SKM-1 treated with dmso at 0.1 percent for 144 hours (cell line): ENCODE measurements at regions not wholly inside any gene's neighbourhood (a gene's known extent, or its start where the extent isn't known, plus 50 kb on each side); places are given as distances from the start of the nearest gene placed in this dataset.

Experiments
- DNase-seq: peaks from one replicate; lab custom pipeline; 2025; ENCODE audit not compliant: unreplicated experiment; lab: John Stamatoyannopoulos, UW

DNA sequence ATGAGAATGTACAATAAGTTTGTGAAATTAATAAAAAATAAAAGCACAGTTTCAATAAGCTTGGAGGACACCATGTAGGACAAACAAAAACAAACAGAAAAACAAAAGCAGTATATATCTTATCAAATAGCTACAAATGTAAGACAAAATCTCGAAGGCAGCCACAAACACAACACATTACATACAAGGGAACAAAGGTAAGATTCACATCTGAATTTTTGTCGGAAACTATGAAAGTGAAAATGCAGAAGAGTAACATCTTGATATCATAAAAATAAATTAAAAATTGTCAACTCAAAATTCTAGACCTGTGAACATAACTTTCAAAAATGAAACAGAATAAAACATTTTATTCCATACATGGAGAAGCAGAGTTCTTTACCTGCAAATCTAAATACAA lies 1049.5 kb upstream of the ADGRL2 start:
- DNase-seq = no peak

DNA sequence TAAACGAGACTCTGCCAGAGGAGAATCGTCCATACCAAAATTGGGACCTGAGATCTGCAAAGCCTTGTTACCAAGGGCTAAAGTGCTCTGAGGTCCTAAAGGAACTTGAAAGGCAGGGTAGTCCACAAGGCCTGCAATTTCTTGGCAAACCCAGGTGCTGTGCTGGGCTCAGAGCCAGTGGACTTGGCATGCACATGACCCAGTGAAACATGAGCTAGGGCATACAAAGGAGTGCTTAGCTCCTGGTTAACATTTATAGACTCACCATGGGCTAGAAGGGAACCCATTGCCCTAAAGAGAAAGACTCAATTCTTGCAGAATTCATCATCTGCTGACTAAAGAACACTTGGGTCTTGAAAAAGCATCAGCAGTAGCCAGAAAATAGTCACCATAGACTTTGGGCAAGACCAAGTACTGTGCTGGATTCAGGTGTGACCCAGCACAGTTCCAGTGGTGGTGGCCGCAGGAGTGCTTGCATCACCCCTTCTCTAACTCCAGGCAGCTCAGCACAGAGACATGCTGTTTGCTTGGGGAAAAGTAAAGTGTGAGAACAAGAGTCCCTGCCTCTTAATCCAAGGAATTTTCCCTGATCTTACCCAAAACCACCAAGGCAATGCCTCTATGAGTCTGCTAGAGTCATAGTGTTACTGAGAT lies 1069.4 kb upstream of the ADGRL2 start:
- DNase-seq = no peak

DNA sequence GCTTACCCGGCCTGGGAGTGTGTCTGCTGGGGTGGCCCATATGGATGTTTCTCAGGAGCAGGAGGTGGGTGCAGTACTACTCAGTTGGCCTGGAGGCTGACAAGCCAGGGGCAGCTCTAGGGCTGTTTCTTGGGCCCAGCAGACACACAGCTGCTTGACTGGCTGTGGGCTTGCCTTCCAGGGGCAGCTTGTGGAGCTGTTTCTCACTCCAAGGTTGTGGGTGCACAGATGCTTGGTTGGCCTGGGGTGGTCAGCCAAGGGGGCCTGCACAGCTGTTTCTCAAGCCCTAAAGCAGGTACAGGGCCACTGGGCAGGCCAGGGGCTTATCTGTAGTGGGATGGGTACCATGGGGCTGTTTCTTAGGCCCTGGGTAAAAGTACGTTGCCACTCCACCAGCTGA lies 1078.1 kb upstream of the ADGRL2 start:
- DNase-seq = no peak

DNA sequence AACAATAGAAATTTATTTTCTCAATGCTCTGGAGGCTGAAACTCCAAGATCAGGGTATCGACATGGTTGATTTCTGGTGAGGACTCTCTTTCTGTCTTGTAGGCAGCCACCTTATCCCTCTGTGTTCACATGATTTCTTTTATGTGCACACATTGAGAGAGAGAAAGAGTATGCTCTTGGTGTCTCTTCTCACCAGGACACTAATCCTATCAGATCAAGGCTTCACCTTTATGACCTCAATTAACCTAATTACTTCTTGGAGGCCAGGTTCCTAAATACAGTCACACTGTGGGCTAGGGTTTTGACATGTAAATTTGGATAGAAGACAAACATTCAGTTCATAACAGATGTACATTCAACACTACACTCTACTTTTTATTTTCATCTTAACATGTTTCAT lies 1094.2 kb upstream of the ADGRL2 start:
- DNase-seq = no peak

DNA sequence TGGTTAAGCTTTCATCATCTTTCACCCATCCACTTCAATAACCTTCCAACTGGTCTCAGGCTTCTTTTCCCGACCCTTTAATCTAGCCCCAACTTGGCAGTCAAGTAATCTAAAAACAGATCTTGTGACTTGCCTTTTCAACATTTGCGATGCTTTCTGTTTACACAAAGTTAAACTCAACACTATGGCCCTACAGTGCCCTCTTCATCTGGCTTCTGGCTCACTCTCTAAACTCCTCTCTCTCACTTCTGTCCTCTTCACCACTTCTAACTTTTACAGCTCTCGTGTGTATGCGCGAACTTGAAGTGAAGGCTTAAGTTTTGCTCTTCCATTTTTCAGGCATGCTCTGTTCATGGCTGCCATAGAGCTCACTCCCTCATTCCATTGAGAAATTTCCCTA lies 1122.3 kb upstream of the ADGRL2 start:
- DNase-seq = no peak

DNA sequence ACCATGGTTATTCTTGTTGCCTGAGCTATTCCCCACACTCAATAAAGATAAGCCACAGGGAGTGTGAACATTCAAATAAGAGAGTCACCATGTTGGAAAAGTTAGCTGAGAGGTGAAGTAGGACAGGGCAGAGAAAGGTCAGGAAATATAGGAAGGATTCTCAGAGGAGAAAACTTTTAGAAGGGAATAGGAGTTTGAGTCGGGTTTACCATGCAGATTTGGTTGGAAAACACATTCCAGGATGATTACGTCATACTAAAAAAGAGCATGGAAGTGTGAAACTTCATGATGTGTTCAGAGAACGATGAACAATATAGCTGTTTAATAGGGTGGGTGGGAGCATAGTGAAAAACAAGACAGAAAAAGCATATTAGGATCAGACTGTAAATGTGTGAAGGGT lies 1125.3 kb upstream of the ADGRL2 start:
- DNase-seq = no peak

DNA sequence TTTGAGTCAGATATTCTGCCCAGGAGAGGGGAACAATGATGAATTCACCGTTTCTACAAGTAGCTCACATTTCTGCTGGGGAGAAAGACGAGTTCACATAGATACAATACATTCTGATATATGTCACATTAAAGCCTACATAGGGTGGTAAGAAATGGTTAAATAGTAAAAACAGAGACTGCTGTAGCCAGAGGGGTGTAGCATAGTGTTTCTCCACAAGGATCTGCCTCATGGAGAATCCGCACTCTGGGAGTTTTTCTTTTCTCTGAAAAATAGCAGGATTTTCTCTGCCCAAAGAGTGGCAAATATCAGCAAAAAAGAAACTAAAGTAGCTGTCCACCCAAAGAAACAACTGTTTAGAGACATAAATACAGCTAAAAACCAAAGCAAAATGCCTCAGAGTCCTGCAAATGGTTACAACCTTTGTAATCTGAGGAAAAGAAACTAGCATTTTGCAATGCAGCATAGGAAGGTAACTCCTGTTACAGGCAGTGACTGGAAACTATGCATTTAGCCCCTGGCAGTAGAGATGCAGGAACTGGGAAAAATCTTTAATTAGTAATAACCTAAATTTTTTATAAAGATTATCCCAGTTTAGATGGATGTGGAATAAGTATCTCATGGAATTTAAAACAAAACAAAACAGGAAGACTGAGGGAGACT lies 1126.7 kb upstream of the ADGRL2 start:
- DNase-seq = no peak

DNA sequence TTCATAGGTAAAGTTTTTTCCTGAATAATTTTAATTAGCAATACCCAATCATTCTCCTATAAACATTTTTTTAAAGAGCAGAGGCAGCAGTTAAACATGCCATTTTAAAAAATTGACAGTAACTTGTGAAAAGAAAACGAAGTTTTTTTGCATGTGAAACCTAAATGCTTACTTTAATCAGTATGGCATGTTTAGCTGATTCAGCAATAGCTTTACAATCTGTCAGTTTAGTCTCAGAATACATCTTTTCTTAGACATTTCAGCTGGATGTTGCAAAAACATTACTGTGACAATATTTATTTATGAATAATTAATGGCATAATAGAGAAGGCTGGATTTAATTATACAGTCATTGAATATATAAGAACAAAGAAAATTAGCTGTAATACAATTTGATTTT lies 1132.4 kb upstream of the ADGRL2 start:
- no peak for DNase-seq

DNA sequence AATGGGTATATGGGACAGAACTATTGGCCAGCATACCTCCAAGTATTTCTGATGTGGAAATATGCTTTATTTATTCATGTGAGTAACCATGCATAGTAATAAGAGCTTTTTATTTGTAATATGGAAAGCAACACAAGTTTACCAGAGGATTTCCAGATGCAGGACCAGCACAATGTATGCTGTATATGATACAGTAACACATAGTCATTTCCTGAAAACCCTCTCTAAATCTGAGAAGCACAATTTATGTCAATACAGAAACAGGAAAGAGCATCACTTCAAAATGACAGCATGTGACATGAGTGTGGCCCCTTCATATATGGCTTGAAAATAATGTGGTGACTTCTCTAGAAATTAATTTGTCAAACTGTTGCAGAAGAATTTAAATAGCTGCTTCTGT lies 1134.7 kb upstream of the ADGRL2 start:
- no peak for DNase-seq

DNA sequence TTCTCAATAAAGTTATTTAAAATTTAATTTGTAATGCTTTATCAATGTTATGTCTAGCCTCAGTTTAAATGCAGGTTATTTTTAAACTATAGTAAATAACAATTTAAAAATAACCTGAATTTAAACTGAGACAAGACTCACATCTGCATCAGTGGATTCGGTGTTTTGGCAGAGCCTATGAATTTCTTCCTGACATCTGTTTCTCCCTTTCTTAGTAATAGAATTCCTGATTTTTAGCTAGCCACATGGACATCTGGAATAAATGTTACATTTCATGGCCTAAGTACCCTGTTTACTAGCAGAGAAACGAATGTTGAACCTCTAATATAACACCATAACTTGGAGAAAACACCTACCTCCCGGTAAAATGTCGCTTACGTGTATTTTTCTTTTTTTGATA lies 1141.6 kb upstream of the ADGRL2 start:
- no peak for DNase-seq

DNA sequence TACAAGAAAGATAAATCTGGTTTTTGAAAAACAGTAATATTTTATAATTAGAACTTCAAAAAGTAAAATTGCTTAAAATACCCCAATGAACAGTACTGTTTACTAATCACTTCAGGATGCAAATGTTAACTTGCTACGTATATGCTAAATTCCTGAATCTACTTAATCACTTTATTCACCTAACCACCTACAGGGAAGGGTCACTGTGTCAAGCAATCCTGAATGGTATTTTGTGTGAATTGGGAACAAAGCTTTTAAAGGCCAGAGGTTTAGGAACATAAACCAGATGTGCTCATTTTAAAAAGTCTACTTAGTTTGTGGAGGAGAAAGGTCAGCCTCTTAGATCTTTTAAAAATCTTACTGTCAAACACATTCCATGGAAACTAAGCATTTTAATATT lies 1143.0 kb upstream of the ADGRL2 start:
- no peak for DNase-seq

DNA sequence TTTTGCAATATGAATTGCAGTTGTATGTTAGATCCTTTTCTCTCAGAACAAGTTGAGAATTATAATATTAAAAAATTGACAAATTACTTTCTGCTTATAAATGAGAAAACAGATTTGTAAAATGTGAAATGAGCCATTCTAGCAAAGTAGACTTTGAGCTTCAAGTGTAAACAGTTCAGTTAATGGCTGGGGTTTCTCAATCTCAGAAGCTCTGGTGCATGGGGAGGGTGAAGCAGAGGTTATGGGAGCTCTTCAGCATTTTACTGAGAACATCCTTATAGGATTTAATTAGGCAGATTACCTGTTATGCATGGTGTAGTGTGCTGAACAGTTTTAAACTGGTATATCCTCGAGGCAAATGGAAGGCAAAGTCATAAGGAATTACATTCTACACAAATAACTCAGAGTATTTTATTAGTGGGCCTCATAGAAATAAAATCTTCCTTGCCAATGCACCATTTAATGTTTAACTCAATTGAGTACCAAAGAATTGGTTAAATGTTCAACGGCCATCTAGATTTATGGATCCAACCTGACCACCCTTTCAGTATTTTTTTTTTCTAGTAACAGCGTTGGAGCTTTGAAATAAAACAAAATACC lies 1143.6 kb upstream of the ADGRL2 start:
- DNase-seq = no peak

DNA sequence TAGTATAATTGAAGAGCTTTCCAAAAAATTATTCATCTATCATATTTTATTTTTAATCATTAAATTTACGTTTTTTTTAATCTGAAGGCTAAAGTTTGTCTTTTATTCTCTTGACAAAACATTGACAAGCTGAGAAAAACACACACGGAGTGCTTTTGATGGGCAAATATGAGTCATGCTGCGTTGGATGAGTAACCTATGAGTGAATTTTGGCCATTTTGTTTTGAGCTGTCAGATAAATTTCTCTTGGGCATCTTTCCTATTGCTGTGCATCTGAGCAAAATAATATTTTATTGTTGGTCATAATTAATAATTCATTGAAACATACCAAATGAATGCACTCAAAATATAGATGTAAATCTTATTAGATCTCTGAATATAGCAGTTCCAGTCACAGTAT lies 1144.1 kb upstream of the ADGRL2 start:
- DNase-seq = no peak

DNA sequence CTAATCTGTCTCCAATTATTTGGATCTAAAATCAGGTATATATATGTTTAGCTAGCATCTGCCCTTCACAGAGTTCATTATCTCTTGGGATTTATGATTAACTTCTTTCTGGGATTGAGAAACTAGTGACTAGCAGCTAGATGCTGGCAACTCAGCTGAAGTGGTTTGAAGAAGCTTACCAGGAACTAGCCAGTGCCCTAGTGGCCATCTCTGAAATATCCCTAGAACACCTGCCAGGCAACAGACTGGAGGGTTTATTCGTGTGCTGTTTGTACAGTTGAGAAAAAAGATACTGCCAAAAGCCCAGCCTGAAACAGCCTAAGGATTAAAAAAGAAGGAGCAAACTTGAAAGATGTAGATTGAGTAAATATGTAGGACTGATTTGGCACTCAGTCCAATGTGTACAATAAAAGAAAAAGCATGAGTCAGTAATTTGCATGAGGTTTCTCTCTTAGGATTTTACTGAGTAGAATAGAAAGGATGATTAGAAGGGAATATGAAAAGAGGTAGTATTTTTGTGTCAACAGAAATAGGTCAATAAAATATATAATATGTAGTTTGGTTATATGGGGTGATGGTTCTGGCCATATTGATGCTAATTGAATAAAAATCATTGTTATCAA lies 1144.6 kb upstream of the ADGRL2 start:
- no peak for DNase-seq

DNA sequence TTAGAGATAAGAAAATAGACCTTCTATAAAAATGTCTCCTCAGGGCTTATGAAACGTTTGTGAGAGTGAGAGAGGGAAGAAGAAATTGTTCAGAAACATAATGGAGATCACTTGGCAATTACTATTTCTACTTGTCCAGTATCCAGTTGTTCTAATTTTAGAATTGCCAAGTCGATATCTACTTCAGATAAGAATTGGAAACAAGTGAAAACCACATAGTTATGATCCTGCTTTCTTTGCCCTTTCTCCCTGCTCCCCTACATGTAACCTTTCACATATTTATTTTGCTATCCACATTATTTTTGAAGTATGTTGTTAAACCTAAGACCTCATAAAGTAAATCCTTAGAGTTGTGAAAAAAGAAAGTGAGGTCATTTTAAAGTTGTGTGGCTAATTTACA lies 1154.7 kb upstream of the ADGRL2 start:
- no peak for DNase-seq

DNA sequence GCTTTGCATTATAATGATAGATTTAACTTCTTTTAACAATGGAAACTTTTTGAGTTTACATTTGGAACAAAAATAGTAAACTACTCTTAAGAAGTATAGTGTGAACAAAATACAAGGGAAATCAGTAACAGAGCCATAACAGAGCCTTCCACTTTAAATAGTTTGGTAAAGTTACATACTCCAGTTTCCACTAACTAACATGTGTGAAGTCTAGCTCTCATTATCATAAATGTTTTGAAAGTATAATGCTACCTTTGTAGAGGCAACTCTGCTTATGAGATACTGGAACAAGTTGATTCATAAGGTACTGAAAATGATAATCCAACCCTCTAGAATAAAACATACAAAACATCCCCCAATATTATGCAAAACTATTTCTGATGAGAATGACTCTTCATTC lies 1155.1 kb upstream of the ADGRL2 start:
- DNase-seq = no peak

DNA sequence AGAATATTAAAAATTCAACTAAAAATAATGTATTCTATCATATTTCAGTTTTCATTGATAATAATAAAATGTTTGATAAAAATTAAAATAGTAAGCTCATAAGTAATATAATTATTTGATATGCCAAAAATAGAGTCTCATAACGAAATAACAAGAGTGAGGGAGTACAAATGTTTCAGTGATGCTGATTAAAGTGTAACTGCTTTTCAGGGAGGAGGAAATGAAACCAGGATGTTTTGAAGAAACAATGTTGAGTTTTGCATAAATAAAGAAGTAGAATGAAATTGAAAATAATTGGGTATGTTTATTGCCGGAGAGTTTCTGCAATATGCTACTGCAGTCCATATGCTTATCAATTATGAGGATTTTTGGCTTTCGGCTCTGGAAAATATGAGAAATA lies 1159.8 kb upstream of the ADGRL2 start:
- no peak for DNase-seq

DNA sequence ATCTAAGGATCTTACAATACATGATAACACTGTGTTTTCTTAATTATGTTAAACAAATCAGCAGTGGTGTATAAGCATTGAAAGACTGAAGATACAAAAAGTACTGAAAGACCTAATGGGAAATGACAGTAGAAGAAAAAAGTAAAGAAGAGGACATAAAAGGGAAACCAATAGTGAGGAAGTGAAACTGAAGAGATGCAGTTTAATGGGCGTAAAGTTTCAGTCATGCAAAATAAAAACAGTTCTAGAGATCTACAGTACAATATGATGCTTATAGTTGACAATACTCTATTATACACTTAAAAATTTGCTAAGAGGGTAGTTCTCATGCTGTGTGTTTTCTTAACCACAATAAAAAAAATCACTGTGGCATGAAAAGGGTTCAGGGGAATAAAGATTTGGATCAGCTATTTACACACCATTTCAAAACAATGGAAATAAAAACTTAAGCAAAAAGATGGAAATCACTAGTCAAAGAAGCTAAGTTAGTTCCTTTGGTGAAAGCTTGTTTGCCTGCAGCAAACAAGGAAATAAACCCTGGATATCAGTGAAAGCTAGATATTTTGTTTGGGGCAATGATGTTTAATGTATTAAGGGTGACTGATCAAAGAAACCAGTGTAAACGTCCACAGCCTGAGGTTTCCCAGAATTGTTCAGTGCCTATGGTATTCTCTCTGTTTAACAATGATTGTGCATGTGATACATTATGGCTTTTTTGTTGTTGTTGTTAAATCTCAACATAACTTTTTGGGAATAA lies 1160.8 kb upstream of the ADGRL2 start:
- no peak for DNase-seq

DNA sequence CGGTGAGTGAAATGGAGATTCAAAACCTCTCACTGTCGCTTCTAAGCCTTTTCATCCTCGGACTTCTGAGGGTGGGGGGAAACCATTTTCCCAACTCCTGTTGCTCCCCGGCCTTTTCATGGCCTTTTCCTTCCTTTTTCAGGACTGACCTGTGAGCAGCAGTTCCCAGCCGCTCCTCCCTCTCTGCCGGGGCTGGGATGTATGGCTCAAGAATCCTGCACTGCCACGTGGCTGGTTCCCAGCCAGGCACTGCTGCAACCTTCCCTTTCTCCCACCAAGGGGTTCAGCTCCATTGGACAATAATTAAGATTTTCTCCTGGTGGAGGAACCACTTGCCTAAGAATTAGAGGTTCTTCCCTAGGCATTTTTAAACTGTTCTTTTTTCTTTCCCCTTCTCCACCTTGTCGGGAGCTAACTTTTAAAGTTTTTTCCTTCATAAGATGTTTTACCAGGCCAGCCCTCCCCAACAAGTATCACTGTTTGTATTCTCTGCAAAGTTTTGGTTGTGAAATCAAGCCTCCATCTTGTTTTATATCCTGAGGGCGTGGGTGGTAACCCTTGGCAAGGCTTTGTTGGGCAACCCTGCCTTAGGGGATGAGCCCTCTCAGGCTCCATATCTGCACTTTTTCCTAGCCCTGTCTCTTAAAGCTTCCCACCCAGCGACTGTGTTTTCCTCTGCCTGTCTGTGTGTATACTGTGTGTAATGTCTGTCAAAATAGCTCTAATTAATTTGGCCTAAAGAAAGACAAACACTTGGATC lies 1166.6 kb upstream of the ADGRL2 start:
- DNase-seq = no peak

DNA sequence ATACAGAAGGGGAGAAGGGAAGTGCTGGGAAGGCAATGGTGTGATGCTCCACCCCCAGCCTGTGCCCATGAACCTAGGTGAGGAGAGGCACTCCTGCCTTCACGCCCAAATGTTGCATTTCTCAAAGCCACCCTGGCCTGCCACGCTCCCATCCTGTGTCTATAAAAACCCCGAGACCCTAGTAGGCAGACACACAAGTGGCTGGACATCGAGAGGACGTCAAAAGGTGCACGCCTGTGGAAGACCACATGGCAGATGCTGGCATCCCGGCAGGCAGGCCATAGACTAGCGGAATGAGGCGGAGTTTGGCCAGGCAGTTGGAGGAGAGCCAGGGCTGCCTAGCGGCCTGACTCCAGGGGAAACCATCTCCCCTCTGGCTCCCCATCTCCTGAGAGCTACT lies 1168.5 kb upstream of the ADGRL2 start:
- DNase-seq = no peak

DNA sequence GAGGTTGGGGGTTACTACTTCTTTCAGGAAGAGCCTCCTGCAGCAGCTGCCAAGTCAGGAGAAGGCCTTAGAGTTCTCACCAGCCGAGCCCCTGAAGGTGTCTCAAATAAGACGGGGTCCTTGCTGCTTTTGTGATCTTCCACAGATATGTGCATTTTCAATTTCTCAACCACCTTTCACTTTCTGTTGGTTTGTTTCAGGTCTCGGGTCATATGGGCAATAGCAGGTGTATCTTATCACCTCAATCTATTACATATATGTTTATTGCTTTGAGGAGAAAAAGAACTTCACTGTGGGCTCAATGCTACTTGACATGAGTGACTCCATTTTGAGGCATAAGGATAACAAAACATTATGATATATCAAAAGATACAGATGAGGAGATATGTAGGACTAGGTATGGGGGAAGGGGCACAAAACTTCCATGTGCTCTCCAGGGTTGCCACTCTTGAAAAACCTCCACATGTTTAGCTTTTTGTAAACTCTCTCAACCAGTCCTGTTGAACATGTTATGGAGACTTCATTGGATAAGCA lies 1171.4 kb upstream of the ADGRL2 start:
- DNase-seq = no peak
